PC-9 (cell line): ENCODE measurements at regions not wholly inside any gene's neighbourhood (a gene's known extent, or its start where the extent isn't known, plus 50 kb on each side); places are given as distances from the start of the nearest gene placed in this dataset.

Experiments
- EZH2 ChIP-seq: fragments of 200-600 bp; sonication (generic); IDR thresholded peaks from 2 replicates; pipeline ENCODE4 v1.8.0; 2017; ENCODE audit warnings: antibody characterized with exemption, low read depth
- TF ChIP-seq, protein P1 (sequence below): fragments of 200-600 bp; sonication (generic); conservative IDR thresholded peaks from 2 replicates; pipeline ENCODE4 v1.6.1; 2017; ENCODE audit warnings: mixed run types, antibody characterized with exemption, mild to moderate bottlenecking, moderate library complexity

DNA sequence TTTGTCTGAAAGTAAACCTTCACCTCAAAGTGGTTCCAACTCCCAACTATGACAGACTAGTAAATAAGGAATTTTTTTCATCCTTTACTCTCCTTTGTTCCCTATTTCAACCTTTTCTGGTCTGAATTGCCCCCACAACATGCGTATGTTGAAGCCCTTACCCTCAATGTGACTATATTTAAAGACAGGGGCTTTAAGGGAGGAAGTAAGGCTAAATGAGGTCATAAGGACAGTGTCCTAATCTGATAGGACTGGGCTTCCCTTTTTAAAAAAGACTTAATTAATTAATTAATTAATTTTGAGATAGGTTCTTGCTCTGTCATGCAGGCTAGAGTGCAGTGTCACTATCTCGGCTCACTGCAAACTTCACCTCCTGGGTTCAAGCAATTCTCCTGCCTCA is 86.3 kb downstream of the VCPKMT start:
- TF ChIP-seq, protein P1, sequence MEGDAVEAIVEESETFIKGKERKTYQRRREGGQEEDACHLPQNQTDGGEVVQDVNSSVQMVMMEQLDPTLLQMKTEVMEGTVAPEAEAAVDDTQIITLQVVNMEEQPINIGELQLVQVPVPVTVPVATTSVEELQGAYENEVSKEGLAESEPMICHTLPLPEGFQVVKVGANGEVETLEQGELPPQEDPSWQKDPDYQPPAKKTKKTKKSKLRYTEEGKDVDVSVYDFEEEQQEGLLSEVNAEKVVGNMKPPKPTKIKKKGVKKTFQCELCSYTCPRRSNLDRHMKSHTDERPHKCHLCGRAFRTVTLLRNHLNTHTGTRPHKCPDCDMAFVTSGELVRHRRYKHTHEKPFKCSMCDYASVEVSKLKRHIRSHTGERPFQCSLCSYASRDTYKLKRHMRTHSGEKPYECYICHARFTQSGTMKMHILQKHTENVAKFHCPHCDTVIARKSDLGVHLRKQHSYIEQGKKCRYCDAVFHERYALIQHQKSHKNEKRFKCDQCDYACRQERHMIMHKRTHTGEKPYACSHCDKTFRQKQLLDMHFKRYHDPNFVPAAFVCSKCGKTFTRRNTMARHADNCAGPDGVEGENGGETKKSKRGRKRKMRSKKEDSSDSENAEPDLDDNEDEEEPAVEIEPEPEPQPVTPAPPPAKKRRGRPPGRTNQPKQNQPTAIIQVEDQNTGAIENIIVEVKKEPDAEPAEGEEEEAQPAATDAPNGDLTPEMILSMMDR: no peak
- no peak for TF ChIP-seq EZH2
